Activated B cell treated with CpG ODN at 0.5 μM for 24 hours (primary cell): ENCODE measurements at regions not wholly inside any gene's neighbourhood (a gene's known extent, or its start where the extent isn't known, plus 50 kb on each side); places are given as distances from the start of the nearest gene placed in this dataset.

ENCODE experiments used
- ATAC-seq: fragments of 200-7000 bp; cut with Tn5 transposase; one replicate; pipeline ENCODE4 v1.10.0; 2021; ENCODE audit warnings: low read depth, mild to moderate bottlenecking, moderate library complexity
- CTCF ChIA-PET: fragments of 350-600 bp; sonication (Branson Sonifier 250); formaldehyde crosslinking; loops from one replicate; lab custom pipeline; 2021; ENCODE audit warnings: antibody characterized with exemption; lab: Charles Lee
- POLR2A ChIA-PET: fragments of 350-600 bp; sonication (Branson Sonifier 250); formaldehyde crosslinking; loops from one replicate; lab custom pipeline; 2021; ENCODE audit warnings: antibody characterized with exemption; lab: Charles Lee
- DNase-seq: peaks from one replicate; pipeline ENCODE4 v3.0.0; 2022
- H3K27ac Mint-ChIP-seq: one replicate; pipeline ENCODE4 v1.8.0; 2020; ENCODE audit warnings: mixed read lengths
- H3K27me3 Mint-ChIP-seq: one replicate; pipeline ENCODE4 v1.8.0; 2021; ENCODE audit warnings: mixed read lengths
- H3K36me3 Mint-ChIP-seq: one replicate; pipeline ENCODE4 v1.8.0; 2021; ENCODE audit warnings: low read depth, mixed read lengths
- H3K4me1 Mint-ChIP-seq: one replicate; pipeline ENCODE4 v1.8.0; 2021; ENCODE audit warnings: mixed read lengths
- H3K4me3 Mint-ChIP-seq: one replicate; pipeline ENCODE4 v1.8.0; 2020; ENCODE audit warnings: mild to moderate bottlenecking, mixed read lengths
- H3K9me3 Mint-ChIP-seq: one replicate; pipeline ENCODE4 v1.8.0; 2020; ENCODE audit warnings: mixed read lengths
- intact Hi-C: fragments of 100-400 bp; cut with micrococcal nuclease; formaldehyde crosslinking; loops from one replicate; pipeline ENCODE4 v1.15.1; 2024
- TF ChIP-seq, protein P1 (sequence below): fragments of 200-600 bp; IDR thresholded peaks from one replicate; pipeline ENCODE4 v1.8.0; 2022; ENCODE audit warnings: antibody characterized with exemption, mild to moderate bottlenecking

DNA sequence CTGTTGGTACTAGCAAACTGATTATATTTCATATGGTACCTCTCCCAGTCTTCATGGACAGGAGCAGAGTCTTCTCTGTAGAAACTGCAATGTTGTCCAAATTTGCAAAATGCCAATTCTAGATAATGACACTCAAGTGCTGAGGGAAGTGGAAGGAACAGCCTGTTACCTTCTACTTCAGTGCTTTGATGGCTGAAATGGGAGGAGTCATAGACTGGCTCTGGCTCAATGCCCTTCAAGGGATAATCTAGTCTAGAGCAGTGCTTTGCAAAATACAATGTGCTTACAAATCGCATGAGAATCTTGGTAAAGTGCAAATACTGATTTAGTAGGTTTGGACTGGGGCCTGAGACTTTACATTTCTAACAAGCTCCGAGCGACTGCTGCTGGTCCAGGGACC lies 51.7 kb upstream of the ACP3 start:
- Mint-ChIP-seq H3K4me1 (no peaks in the 10 kb centered on the region), H3K36me3 (no peaks in the 10 kb centered on the region), H3K27me3 (no peaks in the 10 kb centered on the region), H3K27ac (no peak overlapping the region), H3K9me3 (no peaks in the 10 kb centered on the region), H3K4me3 (no peak overlapping the region)
- TF ChIP-seq, protein P1, sequence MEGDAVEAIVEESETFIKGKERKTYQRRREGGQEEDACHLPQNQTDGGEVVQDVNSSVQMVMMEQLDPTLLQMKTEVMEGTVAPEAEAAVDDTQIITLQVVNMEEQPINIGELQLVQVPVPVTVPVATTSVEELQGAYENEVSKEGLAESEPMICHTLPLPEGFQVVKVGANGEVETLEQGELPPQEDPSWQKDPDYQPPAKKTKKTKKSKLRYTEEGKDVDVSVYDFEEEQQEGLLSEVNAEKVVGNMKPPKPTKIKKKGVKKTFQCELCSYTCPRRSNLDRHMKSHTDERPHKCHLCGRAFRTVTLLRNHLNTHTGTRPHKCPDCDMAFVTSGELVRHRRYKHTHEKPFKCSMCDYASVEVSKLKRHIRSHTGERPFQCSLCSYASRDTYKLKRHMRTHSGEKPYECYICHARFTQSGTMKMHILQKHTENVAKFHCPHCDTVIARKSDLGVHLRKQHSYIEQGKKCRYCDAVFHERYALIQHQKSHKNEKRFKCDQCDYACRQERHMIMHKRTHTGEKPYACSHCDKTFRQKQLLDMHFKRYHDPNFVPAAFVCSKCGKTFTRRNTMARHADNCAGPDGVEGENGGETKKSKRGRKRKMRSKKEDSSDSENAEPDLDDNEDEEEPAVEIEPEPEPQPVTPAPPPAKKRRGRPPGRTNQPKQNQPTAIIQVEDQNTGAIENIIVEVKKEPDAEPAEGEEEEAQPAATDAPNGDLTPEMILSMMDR, result no peak
- POLR2A ChIA-PET, result no interaction called here
- CTCF ChIA-PET, result no interaction called here
- intact Hi-C loops, result loop anchor here (10.0 kb wide), 1 partner anchor 379 kb away; no protein-coding TSS in a partner anchor
- ATAC-seq (no peak), DNase-seq (no peak)

DNA sequence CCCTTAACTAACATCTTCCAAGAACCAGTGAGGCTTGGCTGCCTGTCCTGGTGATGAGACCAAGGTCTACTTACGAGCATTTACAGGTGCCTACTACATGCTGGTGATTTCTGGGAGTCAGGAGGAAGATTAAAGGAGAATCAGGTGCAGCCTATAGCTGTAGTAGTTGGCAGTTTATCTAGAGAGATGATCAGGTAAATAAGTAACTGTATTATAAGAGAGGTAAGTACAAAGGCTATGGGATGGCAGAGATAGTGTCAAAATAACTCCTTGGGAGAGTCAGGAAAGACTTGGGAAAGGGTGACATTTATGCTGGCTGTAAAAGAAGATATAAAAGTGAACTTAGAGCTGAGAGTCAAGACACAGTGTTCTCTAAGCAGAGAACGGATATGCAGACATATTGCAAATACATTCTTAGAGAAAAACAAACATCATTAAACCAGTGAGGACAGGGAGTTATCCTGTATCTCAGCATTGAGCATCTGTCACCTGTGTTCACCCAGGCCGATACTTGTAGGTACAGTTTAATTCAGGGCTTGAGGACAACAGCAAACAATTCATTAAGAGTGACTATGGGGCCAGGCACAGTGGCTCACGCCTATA lies 49.7 kb upstream of the ACP3 start:
- DNase-seq (no peak), ATAC-seq (no peak)
- Mint-ChIP-seq H3K9me3 (no peaks in the 10 kb centered on the region), H3K4me3 (no peak overlapping the region), H3K36me3 (no peaks in the 10 kb centered on the region), H3K4me1 (no peaks in the 10 kb centered on the region), H3K27ac (no peak overlapping the region), H3K27me3 (peaks cover 4% of the 10 kb centered on the region)
- ChIA-PET POLR2A (no interaction called here), CTCF (no interaction called here)
- intact Hi-C loops, result loop anchor here (10.0 kb wide), 1 partner anchor 377 kb away; no protein-coding TSS in a partner anchor
- TF ChIP-seq, protein P1, result no peak
